ENCODE measurements at regions not wholly inside any gene's neighbourhood (a gene's known extent, or its start where the extent isn't known, plus 50 kb on each side); places are given as distances from the start of the nearest gene placed in this dataset.

GRCh38 chr4:37541956-37542355, 144.2 kb downstream of the RELL1 start:
- Histone ChIP-seq H3K23ac (ENCODE audit: insufficient read length) (no peak overlapping the region), H3K27ac (ENCODE audit: low read depth, low read length) (no peak overlapping the region), H2BK20ac (ENCODE audit: low read length) (0 out of 2 replicates have a peak overlapping the region, but pooled peaks have one; percentile 69), H3K4me3 (ENCODE audit: extremely low read depth in 1 of 4, insufficient read depth in 2 of 4, low read depth in 3 of 4, low read length in 4 of 4) (no peak overlapping the region), H3K36me3 (ENCODE audit: control insufficient read depth in 2 of 4, insufficient read depth in 4 of 4, low read length in 3 of 4) (peaks cover 0 to 5% (median 0%) of the 10 kb centered on the region in 4 experiments; a peak in 1 of 8 replicates), H4K8ac (ENCODE audit: extremely low read depth, insufficient read depth, low read length) (no peak overlapping the region), H2AFZ (ENCODE audit: low read length) (no peak overlapping the region), H3K9me3 (ENCODE audit: insufficient read depth in 2 of 2, low read depth in 1 of 2, low read length in 1 of 2) (peaks cover 0 to 7% of the 10 kb centered on the region in 2 experiments; a peak in 2 of 4 replicates), H3K56ac (replicated peaks; ENCODE audit: insufficient read length, low read depth, low read length) (no peak overlapping the region), H3K4ac (replicated peaks; ENCODE audit: insufficient read length, low read depth, low read length) (no peak overlapping the region), H2BK12ac (ENCODE audit: low read depth, low read length) (no peak overlapping the region), H2BK120ac (replicated peaks; ENCODE audit: low read depth, low read length) (no peak overlapping the region), H4K20me1 (replicated peaks in 1 of 2; ENCODE audit: control insufficient read depth in 1 of 2, insufficient read depth in 2 of 2, low read length in 2 of 2) (no peaks in the 10 kb centered on the region), H3K18ac (ENCODE audit: extremely low read depth, low read length) (no peak overlapping the region), H4K91ac (replicated peaks; ENCODE audit: insufficient read length, low read length) (no peak overlapping the region), H3K23me2 (ENCODE audit: low read depth, low read length) (peaks cover 2% of the 10 kb centered on the region; the same call in 1 of the 2 replicates), H3K27me3 (replicated peaks in 1 of 4; ENCODE audit: control insufficient read depth in 3 of 4, extremely low read depth in 1 of 4, insufficient read depth in 3 of 4, low read length in 3 of 4) (0 out of 7 replicates have a peak, but pooled peaks cover 0 to 2% (median 0%) of the 10 kb centered on the region in 4 experiments), H3K4me2 (ENCODE audit: insufficient read depth in 1 of 2, low read depth in 2 of 2, low read length in 2 of 2) (no peak overlapping the region), H3K79me1 (ENCODE audit: low read depth, low read length) (no peaks in the 10 kb centered on the region), H2AK5ac (ENCODE audit: low read depth, low read length) (no peak overlapping the region), H2BK15ac (ENCODE audit: low read length) (no peak overlapping the region), H3K9ac (replicated peaks in 1 of 4; ENCODE audit: extremely low read depth in 1 of 4, low read depth in 3 of 4, low read length in 3 of 4) (no peak overlapping the region), H3K14ac (ENCODE audit: insufficient read length) (no peak overlapping the region), H2BK5ac (ENCODE audit: low read depth, low read length) (no peak overlapping the region), H4K5ac (ENCODE audit: insufficient read length, low read depth, low read length) (no peak overlapping the region), H3K4me1 (replicated peaks in 1 of 4; ENCODE audit: control insufficient read depth in 3 of 4, insufficient read depth in 4 of 4, low read length in 3 of 4) (peaks cover 5 to 19% (median 9%) of the 10 kb centered on the region in 4 experiments; a peak in 6 of 7 replicates), H3K79me2 (ENCODE audit: control insufficient read depth in 1 of 2, insufficient read depth in 2 of 2, low read length in 2 of 2) (no peaks in the 10 kb centered on the region)
- 93% methylated on average over 4 of the region's 4 CpGs; no CpG with 5 or more reads in 1 of the 2 experiments for WGBS, 2 experiments (ENCODE audit: extremely low coverage in 1 of 2, insufficient coverage in 1 of 2, insufficient read length in 1 of 2, insufficient replicate concordance in 2 of 2, low coverage in 1 of 2, low lambda C conversion rate in 2 of 2, missing lambda C conversion rate in 1 of 2)
- FAIRE-seq (no peak), DNase-seq (ENCODE audit: low read depth in 1 of 2, low spot score in 2 of 2) (no peak)
- POLR2A ChIA-PET (ENCODE audit: partially characterized antibody): no interaction called here
- CTCF ChIA-PET (ENCODE audit: partially characterized antibody): interaction anchor here (0.6 to 1.9 kb wide), 4 partner anchors 22 to 311 kb away, joined by 3 to 6 read pairs (median 4); no protein-coding TSS in a partner anchor
- no peak for TF ChIP-seq TAF1 (IDR thresholded peaks at IDR 0.05; ENCODE audit: low read depth, low read length)
- TF ChIP-seq HDAC6 (IDR thresholded peaks at IDR 0.05; ENCODE audit: low read depth, low read length): no peak
- no peak for TF ChIP-seq KDM1A (IDR thresholded peaks at IDR 0.05; ENCODE audit: borderline replicate concordance, low read length)
- no peak for TF ChIP-seq SIX5 (IDR thresholded peaks at IDR 0.05; ENCODE audit: low read depth, low read length)
- TF ChIP-seq CEBPB (IDR thresholded peaks at IDR 0.05; ENCODE audit: low read depth, low read length): no peak
- TF ChIP-seq BRCA1 (IDR thresholded peaks at IDR 0.05; ENCODE audit: low read depth, low read length): no peak
- TF ChIP-seq CREB1 (IDR thresholded peaks at IDR 0.05): no peak
- TF ChIP-seq SP4 (IDR thresholded peaks at IDR 0.05; ENCODE audit: low read length): no peak
- TF ChIP-seq GTF2F1 (IDR thresholded peaks at IDR 0.05; ENCODE audit: borderline replicate concordance, low read depth, low read length): no peak
- TF ChIP-seq ZNF274 (IDR thresholded peaks at IDR 0.05; ENCODE audit: borderline replicate concordance, extremely low read depth, low read length): no peak
- no peak for TF ChIP-seq PHF8 (conservative IDR thresholded peaks at IDR 0.05; ENCODE audit: low read depth, low read length)
- no peak for TF ChIP-seq KDM5A (IDR thresholded peaks at IDR 0.05; ENCODE audit: low read length)
- no peak for TF ChIP-seq BACH1 (IDR thresholded peaks at IDR 0.05; ENCODE audit: low read length)
- no peak for TF ChIP-seq ASH2L (IDR thresholded peaks at IDR 0.05; ENCODE audit: low read length)
- no peak for TF ChIP-seq SIRT6 (IDR thresholded peaks at IDR 0.05; ENCODE audit: low read length)
- TF ChIP-seq KDM4A (IDR thresholded peaks at IDR 0.05; ENCODE audit: low read depth, low read length, severe bottlenecking): no peak
- TF ChIP-seq NRF1 (IDR thresholded peaks at IDR 0.05; ENCODE audit: low read depth, low read length): no peak

Data from H1 (cell line).